ENCODE measurements at regions not wholly inside any gene's neighbourhood (a gene's known extent, or its start where the extent isn't known, plus 50 kb on each side); places are given as distances from the start of the nearest gene placed in this dataset.
"Not testable (repeated sequence)": the region's sequence is repeated elsewhere in the genome, so short reads cannot be mapped to it uniquely, and the experiment has no call there.

DNA sequence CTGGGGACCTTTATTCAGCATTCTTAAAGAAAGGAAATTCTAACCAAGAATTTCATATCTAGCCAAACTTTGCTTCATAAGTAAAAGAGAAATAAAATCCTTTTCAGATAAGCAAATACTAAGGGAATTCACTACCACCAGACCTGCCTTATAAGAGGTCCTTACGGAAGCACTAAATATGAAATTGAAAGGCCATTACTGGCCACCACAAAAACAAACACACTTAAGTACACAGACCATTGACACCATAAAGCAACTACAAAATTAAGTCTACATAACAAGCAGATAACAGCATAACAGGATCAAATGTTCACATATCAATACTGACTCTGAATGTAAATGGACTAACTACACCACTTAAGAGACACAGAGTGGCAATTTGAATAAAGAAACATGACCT lies 361.4 kb upstream of the POU5F2 start:
- CTCF ChIA-PET = no interaction called here
- WGBS (ENCODE audit: insufficient coverage) = 100% methylated on average over 1 of the region's 1 CpG

DNA sequence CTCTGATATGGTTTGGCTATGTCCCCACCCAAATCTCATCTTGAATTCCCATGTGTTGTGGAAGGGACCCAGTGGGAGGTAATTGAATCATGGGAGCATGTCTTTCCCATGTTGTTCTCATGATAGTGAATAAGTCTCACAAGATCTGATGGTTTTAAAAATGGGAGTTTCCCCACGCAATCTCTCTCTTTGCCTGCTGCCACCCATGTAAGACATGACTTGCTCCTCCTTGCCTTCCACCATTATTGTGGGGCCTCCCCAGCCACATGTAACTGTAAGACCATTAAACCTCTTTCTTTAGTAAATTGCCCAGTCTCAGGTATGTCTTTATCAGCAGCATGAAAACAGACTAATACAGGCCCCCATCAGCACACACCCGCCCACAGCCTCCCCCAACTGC lies 356.0 kb upstream of the POU5F2 start:
- CTCF ChIA-PET; H3K27me3 ChIP-seq (replicated peaks in 2 of 5; ENCODE audit: control insufficient read depth in 4 of 5, insufficient read depth in 5 of 5, low read length in 4 of 5); POLR2A ChIA-PET; H3K4me3 ChIP-seq (ENCODE audit: control insufficient read depth in 1 of 7, extremely low read depth in 1 of 7, insufficient read depth in 4 of 7, low read depth in 2 of 7, low read length in 6 of 7); DNase-seq; H3K27ac ChIP-seq (ENCODE audit: insufficient read depth in 1 of 2, low read depth in 1 of 2, low read length in 2 of 2, poor library complexity in 1 of 2, severe bottlenecking in 2 of 2); H3K4me1 ChIP-seq (ENCODE audit: control extremely low read depth in 1 of 4, control insufficient read depth in 4 of 4, insufficient read depth in 4 of 4, low read length in 3 of 4); H3K36me3 ChIP-seq (ENCODE audit: control insufficient read depth in 4 of 4, insufficient read depth in 4 of 4, low read length in 3 of 4): not testable (repeated sequence)
- 100% methylated on average over 2 of the region's 2 CpGs for WGBS (ENCODE audit: insufficient coverage)
- H3K9me3 ChIP-seq (ENCODE audit: control extremely low read depth in 1 of 5, control insufficient read depth in 4 of 5, insufficient read depth in 2 of 5, low read depth in 1 of 5, low read length in 4 of 5) = peaks cover 8 to 36% (median 21%) of the 10 kb centered on the region in 5 experiments

More for the DNA sequence above, 361.4 kb upstream of the POU5F2 start:
- no peak for DNase-seq
- POLR2A ChIA-PET = no interaction called here
- no peaks in the 10 kb centered on the region for H3K4me1 ChIP-seq (ENCODE audit: control extremely low read depth in 1 of 4, control insufficient read depth in 4 of 4, insufficient read depth in 4 of 4, low read length in 3 of 4)
- H3K27ac ChIP-seq (ENCODE audit: insufficient read depth in 1 of 2, low read depth in 1 of 2, low read length in 2 of 2, poor library complexity in 1 of 2, severe bottlenecking in 2 of 2) = no peak overlapping the region
- H3K4me3 ChIP-seq (ENCODE audit: control insufficient read depth in 1 of 7, extremely low read depth in 1 of 7, insufficient read depth in 4 of 7, low read depth in 2 of 7, low read length in 6 of 7) = no peak overlapping the region
- no peaks in the 10 kb centered on the region for H3K27me3 ChIP-seq (replicated peaks in 2 of 5; ENCODE audit: control insufficient read depth in 4 of 5, insufficient read depth in 5 of 5, low read length in 4 of 5)
- peaks cover 0 to 8% (median 2%) of the 10 kb centered on the region in 4 experiments for H3K36me3 ChIP-seq (ENCODE audit: control insufficient read depth in 4 of 4, insufficient read depth in 4 of 4, low read length in 3 of 4)
- H3K9me3 ChIP-seq (ENCODE audit: control extremely low read depth in 1 of 5, control insufficient read depth in 4 of 5, insufficient read depth in 2 of 5, low read depth in 1 of 5, low read length in 4 of 5) = peaks cover 9 to 39% (median 20%) of the 10 kb centered on the region in 5 experiments

DNA sequence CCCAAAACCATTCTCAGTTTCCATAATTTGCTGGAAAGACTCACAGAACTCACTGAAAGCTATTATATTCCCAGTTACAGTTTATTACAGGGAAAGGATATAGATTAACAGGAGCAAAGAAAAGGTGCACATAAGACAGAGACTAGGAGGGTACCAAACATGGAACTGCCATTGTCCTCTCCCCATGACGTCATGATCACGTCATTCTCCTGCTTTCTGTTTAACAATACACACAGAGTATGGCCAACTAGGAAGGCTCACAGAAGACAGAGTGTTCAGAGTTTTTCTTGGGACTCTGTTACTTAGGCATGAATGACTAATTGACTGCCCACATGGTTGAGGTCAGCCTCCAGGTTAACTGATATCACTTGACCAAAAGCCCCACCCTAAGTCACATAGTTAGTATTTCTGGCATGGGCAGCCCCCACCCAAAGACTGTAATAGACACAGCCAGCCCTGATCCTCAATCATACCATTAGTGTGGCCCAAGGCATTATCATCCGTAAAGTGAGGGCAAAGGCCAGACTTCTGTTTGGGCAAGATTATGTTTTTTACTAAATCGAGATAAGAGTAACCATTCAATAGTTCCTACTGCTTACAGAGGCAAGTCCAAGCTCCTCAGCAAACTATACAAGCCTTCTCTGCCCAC lies 353.5 kb upstream of the POU5F2 start:
- Histone ChIP-seq H3K4me1 (ENCODE audit: control extremely low read depth in 1 of 4, control insufficient read depth in 4 of 4, insufficient read depth in 4 of 4, low read length in 3 of 4) (no peaks in the 10 kb centered on the region), H3K9me3 (ENCODE audit: control extremely low read depth in 1 of 5, control insufficient read depth in 4 of 5, insufficient read depth in 2 of 5, low read depth in 1 of 5, low read length in 4 of 5) (peaks cover 6 to 27% (median 17%) of the 10 kb centered on the region in 5 experiments), H3K36me3 (ENCODE audit: control insufficient read depth in 4 of 4, insufficient read depth in 4 of 4, low read length in 3 of 4) (peaks cover 0 to 7% (median under 1%) of the 10 kb centered on the region in 4 experiments), H3K27ac (ENCODE audit: insufficient read depth in 1 of 2, low read depth in 1 of 2, low read length in 2 of 2, poor library complexity in 1 of 2, severe bottlenecking in 2 of 2) (no peak overlapping the region), H3K4me3 (ENCODE audit: control insufficient read depth in 1 of 7, extremely low read depth in 1 of 7, insufficient read depth in 4 of 7, low read depth in 2 of 7, low read length in 6 of 7) (no peak overlapping the region), H3K27me3 (replicated peaks in 2 of 5; ENCODE audit: control insufficient read depth in 4 of 5, insufficient read depth in 5 of 5, low read length in 4 of 5) (no peaks in the 10 kb centered on the region)
- CTCF ChIA-PET = no interaction called here
- DNase-seq = no peak
- POLR2A ChIA-PET = no interaction called here
- 96% methylated on average over 4 of the region's 4 CpGs for WGBS (ENCODE audit: insufficient coverage)

DNA sequence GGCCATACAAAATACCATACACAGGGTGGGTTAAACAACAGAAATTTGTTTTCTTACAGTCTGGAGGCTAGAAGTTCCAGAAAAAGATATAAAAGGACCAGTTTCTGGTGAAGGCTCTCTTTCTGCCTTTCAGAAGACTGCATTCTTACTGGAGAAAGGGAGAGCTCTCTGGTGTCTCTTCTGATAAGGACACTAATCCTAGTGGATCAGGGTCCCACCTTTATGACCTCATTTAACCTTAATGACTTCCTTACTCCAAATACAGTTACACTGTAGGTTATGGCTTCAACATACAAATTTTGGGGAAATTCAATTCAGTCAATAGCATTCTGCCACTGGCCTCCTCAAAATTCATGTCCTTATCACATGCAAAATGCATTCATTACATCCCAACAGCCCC lies 351.9 kb upstream of the POU5F2 start:
- CTCF ChIA-PET = no interaction called here
- Histone ChIP-seq H3K4me1 (ENCODE audit: control extremely low read depth in 1 of 4, control insufficient read depth in 4 of 4, insufficient read depth in 4 of 4, low read length in 3 of 4) (no peaks in the 10 kb centered on the region), H3K27me3 (replicated peaks in 2 of 5; ENCODE audit: control insufficient read depth in 4 of 5, insufficient read depth in 5 of 5, low read length in 4 of 5) (no peaks in the 10 kb centered on the region), H3K27ac (ENCODE audit: insufficient read depth in 1 of 2, low read depth in 1 of 2, low read length in 2 of 2, poor library complexity in 1 of 2, severe bottlenecking in 2 of 2) (no peak overlapping the region), H3K4me3 (ENCODE audit: control insufficient read depth in 1 of 7, extremely low read depth in 1 of 7, insufficient read depth in 4 of 7, low read depth in 2 of 7, low read length in 6 of 7) (no peak overlapping the region), H3K36me3 (ENCODE audit: control insufficient read depth in 4 of 4, insufficient read depth in 4 of 4, low read length in 3 of 4) (peaks cover 0 to 7% (median under 1%) of the 10 kb centered on the region in 4 experiments), H3K9me3 (ENCODE audit: control extremely low read depth in 1 of 5, control insufficient read depth in 4 of 5, insufficient read depth in 2 of 5, low read depth in 1 of 5, low read length in 4 of 5) (peaks cover 6 to 21% (median 12%) of the 10 kb centered on the region in 5 experiments)
- no peak for DNase-seq
- POLR2A ChIA-PET = no interaction called here

DNA sequence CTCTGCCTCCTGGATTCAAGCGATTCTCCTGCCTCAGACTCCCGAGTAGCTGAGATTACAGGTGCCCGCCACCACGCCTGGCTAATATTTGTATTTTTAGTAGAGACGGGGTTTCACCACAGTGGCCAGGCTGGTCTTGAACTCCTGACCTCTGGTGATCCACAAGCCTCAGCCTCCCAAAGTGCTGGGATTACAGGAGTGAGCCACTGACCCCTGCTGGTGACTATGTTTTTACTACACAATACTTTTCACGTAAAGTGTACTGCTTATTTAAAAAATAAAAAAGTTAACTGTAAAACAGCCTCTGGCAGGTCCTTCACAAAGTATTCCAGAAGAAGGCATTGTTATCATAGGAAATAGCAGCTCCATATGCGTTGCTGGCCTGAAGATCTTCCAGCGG lies 345.2 kb upstream of the POU5F2 start:
- H3K27me3 ChIP-seq (replicated peaks in 2 of 5; ENCODE audit: control insufficient read depth in 4 of 5, insufficient read depth in 5 of 5, low read length in 4 of 5); H3K4me3 ChIP-seq (ENCODE audit: control insufficient read depth in 1 of 7, extremely low read depth in 1 of 7, insufficient read depth in 4 of 7, low read depth in 2 of 7, low read length in 6 of 7); H3K27ac ChIP-seq (ENCODE audit: insufficient read depth in 1 of 2, low read depth in 1 of 2, low read length in 2 of 2, poor library complexity in 1 of 2, severe bottlenecking in 2 of 2); POLR2A ChIA-PET; DNase-seq; H3K4me1 ChIP-seq (ENCODE audit: control extremely low read depth in 1 of 4, control insufficient read depth in 4 of 4, insufficient read depth in 4 of 4, low read length in 3 of 4): not testable (repeated sequence)
- Histone ChIP-seq H3K9me3 (ENCODE audit: control extremely low read depth in 1 of 5, control insufficient read depth in 4 of 5, insufficient read depth in 2 of 5, low read depth in 1 of 5, low read length in 4 of 5) (peaks cover 3 to 24% (median 5%) of the 10 kb centered on the region in 5 experiments), H3K36me3 (ENCODE audit: control insufficient read depth in 4 of 4, insufficient read depth in 4 of 4, low read length in 3 of 4) (peaks cover 0 to 12% (median 4%) of the 10 kb centered on the region in 4 experiments)
- 100% methylated on average over 6 of the region's 8 CpGs for WGBS (ENCODE audit: insufficient coverage)
- CTCF ChIA-PET = interaction anchor here (1.2 kb wide), 1 partner anchor 21 kb away, joined by 3 read pairs; no protein-coding TSS in a partner anchor

DNA sequence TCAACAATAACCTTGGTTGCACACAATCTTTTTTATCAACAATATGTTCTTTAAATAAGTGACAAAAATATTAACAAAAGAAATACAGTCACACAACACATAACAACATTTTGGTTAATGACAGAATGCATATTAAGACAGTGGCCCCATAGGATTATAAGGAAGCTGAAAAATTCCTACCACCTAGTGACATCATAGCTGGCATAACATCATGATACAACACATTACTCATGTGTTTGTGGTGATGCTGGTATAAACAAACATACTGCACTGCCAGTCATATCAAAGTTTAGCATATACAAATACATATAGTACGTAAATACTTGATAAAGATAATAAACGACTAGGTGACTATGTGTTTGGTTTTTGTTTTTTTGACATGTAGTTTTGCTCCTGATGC lies 344.8 kb upstream of the POU5F2 start:
- H3K9me3 ChIP-seq (ENCODE audit: control extremely low read depth in 1 of 5, control insufficient read depth in 4 of 5, insufficient read depth in 2 of 5, low read depth in 1 of 5, low read length in 4 of 5) = peaks cover 3 to 26% (median 5%) of the 10 kb centered on the region in 5 experiments
- 83% methylated on average over 1 of the region's 2 CpGs for WGBS (ENCODE audit: insufficient coverage)

DNA sequence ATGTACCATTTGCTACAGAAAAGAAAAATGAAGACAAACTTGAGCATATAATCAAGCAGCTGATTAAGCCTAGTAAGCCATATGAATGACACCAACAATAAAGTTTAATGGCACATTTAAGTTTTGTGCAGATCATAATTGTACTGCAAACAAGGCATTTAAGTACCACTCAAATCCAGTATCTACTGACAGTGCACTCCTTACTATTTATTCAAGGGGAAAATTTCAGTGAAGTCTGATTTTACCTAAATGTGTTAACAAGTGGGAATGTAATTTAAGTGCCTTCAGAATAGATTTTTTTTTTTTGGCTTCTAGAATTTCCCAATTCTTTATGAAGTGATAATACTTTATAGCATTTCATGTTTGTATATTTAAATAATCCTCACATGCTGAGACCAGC lies 341.0 kb upstream of the POU5F2 start:
- no peaks in the 10 kb centered on the region for H3K4me1 ChIP-seq (ENCODE audit: control extremely low read depth in 1 of 4, control insufficient read depth in 4 of 4, insufficient read depth in 4 of 4, low read length in 3 of 4)
- CTCF ChIA-PET = no interaction called here
- H3K36me3 ChIP-seq (ENCODE audit: control insufficient read depth in 4 of 4, insufficient read depth in 4 of 4, low read length in 3 of 4) = peaks cover 0 to 10% (median 2%) of the 10 kb centered on the region in 4 experiments

More for the DNA sequence above, 344.8 kb upstream of the POU5F2 start:
- ChIA-PET CTCF (interaction anchor here (1.2 kb wide), 1 partner anchor 21 kb away, joined by 3 read pairs; no protein-coding TSS in a partner anchor), POLR2A (no interaction called here)
- Histone ChIP-seq H3K4me3 (ENCODE audit: control insufficient read depth in 1 of 7, extremely low read depth in 1 of 7, insufficient read depth in 4 of 7, low read depth in 2 of 7, low read length in 6 of 7) (no peak overlapping the region), H3K4me1 (ENCODE audit: control extremely low read depth in 1 of 4, control insufficient read depth in 4 of 4, insufficient read depth in 4 of 4, low read length in 3 of 4) (no peaks in the 10 kb centered on the region), H3K27ac (ENCODE audit: insufficient read depth in 1 of 2, low read depth in 1 of 2, low read length in 2 of 2, poor library complexity in 1 of 2, severe bottlenecking in 2 of 2) (no peak overlapping the region), H3K27me3 (replicated peaks in 2 of 5; ENCODE audit: control insufficient read depth in 4 of 5, insufficient read depth in 5 of 5, low read length in 4 of 5) (no peaks in the 10 kb centered on the region), H3K36me3 (ENCODE audit: control insufficient read depth in 4 of 4, insufficient read depth in 4 of 4, low read length in 3 of 4) (peaks cover 0 to 12% (median 2%) of the 10 kb centered on the region in 4 experiments)
- DNase-seq = no peak

More for the DNA sequence above, 341.0 kb upstream of the POU5F2 start:
- Histone ChIP-seq H3K9me3 (ENCODE audit: control extremely low read depth in 1 of 5, control insufficient read depth in 4 of 5, insufficient read depth in 2 of 5, low read depth in 1 of 5, low read length in 4 of 5) (peaks cover 3 to 26% (median 5%) of the 10 kb centered on the region in 5 experiments), H3K4me3 (ENCODE audit: control insufficient read depth in 1 of 7, extremely low read depth in 1 of 7, insufficient read depth in 4 of 7, low read depth in 2 of 7, low read length in 6 of 7) (no peak overlapping the region), H3K27me3 (replicated peaks in 2 of 5; ENCODE audit: control insufficient read depth in 4 of 5, insufficient read depth in 5 of 5, low read length in 4 of 5) (no peaks in the 10 kb centered on the region), H3K27ac (ENCODE audit: insufficient read depth in 1 of 2, low read depth in 1 of 2, low read length in 2 of 2, poor library complexity in 1 of 2, severe bottlenecking in 2 of 2) (no peak overlapping the region)
- no peak for DNase-seq
- POLR2A ChIA-PET = no interaction called here

All from common myeloid progenitor, CD34-positive (primary cell).